ENCODE measurements at regions not wholly inside any gene's neighbourhood (a gene's known extent, or its start where the extent isn't known, plus 50 kb on each side); places are given as distances from the start of the nearest gene placed in this dataset.
"Not testable (repeated sequence)": the region's sequence is repeated elsewhere in the genome, so short reads cannot be mapped to it uniquely, and the experiment has no call there.

DNA sequence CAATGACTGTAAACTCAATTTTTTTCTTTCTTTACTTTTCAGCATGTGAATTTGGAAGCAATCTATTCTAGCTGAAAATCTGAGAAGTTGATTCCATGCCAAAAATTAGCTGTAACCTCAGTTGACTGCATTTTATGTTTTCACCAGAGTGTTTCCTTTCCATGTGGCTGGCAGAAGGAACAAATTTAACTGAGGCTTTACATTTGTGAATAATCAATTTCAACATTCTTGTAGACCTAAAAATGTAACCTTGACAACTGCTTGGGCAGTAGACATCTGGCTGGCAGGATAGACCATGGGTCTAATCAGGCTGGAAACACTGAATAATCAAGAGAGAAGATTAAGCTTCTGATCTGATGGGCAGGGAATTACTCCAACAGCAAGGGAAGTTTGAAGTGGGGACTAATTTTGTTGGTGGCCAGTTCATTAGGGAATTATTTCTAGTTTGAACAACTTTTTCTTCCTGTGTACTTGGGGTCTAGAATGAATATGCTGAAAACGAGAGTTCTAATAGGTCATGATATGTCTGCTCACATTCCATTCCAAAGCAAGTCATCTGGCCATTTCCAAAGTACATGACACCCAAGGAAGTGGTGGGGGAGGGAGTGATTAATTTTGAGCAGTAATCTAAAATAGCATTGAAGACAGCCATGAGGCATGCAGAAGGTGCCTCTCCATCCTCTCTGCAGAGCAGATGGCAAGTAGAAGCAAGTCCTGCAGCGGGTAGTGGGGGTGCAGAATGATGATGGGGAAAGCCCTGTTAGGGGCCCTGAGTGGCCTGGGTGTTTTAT, 68.2 kb downstream of the ATP23 start:
- no peak for DNase-seq

DNA sequence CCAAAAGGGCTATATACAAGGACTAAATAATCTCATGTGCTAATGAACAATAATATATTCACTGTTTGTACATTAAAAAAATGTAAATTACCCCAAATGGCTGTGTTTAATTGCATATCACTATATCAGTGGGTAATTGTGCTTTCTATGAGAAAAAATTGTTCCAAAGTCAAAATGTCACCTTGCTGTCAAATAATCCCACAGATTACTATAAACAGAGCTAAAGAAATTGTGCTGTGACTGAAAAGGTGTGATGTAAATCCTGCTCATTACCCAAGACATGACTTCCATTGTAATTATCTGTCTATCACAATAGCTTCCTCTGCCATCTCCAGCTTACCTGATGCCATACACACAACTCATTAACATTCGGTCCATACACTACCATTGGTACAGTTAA, 70.3 kb downstream of the ATP23 start:
- DNase-seq = no peak

- DNase-seq = not testable (repeated sequence)
Measured at GRCh38 chr12:58022379-58023020, 81.1 kb downstream of the ATP23 start.

- DNase-seq = no peak
Measured at GRCh38 chr12:58025431-58025830, 84.1 kb downstream of the ATP23 start.

- DNase-seq = no peak
Measured at GRCh38 chr12:58026426-58026825, 85.1 kb downstream of the ATP23 start.

GRCh38 chr12:58026897-58027891, 85.8 kb downstream of the ATP23 start:
- no peak for DNase-seq

DNA sequence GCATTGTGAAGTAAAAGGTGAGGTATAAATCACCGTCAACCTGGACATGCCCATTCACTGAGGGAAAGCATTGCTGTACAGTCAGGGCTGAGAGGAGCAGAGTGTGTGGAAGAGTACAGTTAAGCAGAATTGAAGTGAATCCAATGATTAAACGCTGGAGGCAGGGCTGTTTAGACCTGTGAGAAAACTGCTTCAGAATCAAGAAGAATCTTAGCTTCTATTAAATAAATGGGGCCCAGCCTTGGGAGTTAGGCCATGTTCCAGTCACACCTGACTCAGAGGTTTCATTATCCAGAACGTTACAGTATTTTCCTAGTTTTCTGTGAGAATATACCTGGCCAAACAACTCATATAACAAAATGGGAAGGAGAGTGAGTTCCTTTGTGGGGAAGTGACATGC, 86.9 kb downstream of the ATP23 start:
- DNase-seq = no peak

- no peak for DNase-seq
Measured at GRCh38 chr12:58029260-58029659, 87.9 kb downstream of the ATP23 start.

- DNase-seq = no peak
Measured at GRCh38 chr12:58030566-58031279, 89.4 kb downstream of the ATP23 start.

DNA sequence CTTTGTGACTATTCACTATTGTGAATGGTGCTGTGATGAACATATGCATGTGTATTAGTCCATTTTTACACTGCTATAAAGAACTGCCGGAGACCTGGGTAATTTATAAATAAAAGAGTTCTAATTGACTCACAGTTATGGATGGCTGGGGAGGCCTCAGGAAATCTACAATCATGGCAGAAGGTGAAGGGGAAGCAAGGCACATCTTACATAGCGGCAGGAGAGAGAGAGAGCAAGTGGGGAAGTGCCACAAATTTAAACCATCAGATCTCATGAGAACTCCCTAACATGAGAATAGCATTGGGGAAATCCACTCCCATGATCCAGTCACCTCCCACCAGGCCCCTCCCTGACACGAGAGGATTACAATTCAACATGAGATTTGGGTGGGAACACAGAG, 90.8 kb downstream of the ATP23 start:
- DNase-seq = no peak

- no peak for DNase-seq
Measured at GRCh38 chr12:58033831-58034230, 92.5 kb downstream of the ATP23 start.

DNA sequence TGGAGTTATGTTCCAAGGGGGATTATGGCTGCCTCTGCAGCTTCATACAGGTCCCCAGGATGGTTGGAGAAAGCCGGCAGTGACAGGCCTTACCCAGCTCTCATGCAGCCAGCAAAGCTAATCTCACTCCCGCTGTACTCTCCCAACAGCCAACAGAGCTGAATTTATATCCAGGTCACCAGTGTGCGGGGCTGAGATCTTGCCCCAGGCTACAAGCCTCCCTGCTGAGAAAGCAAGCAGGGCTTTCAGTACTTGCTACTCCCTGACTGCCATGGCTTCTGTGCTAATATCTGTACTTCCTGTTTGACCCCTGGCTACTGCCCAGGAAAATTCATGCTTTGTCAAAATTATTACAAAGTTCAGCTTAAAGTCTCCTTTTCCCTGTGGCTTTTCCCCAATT, 92.9 kb downstream of the ATP23 start:
- no peak for DNase-seq

- no peak for DNase-seq
Measured at GRCh38 chr12:58034712-58035111, 93.3 kb downstream of the ATP23 start.

DNA sequence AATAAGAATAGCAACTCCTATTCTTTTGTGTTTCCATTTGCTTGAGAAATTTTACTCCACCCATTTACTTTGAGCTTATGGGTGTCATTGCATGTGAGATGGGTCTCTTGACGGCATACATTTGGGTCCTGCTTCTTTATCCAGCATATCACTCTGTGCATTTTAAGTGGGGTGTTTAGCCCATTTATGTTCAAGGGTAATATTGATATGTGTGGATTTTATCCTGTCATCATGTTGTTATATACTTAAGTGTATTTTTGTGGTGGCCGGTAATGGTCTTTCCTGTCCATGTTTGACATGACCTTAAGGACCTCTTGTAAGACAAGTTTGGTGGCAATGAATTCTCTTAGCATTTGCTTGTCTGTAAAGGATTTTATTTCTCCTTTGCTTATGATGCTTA, 100.1 kb downstream of the ATP23 start:
- DNase-seq = no peak

GRCh38 chr12:58044966-58045365, 103.6 kb downstream of the ATP23 start:
- DNase-seq = no peak

- no peak for DNase-seq
Measured at GRCh38 chr12:58046271-58046670, 104.9 kb downstream of the ATP23 start.

DNA sequence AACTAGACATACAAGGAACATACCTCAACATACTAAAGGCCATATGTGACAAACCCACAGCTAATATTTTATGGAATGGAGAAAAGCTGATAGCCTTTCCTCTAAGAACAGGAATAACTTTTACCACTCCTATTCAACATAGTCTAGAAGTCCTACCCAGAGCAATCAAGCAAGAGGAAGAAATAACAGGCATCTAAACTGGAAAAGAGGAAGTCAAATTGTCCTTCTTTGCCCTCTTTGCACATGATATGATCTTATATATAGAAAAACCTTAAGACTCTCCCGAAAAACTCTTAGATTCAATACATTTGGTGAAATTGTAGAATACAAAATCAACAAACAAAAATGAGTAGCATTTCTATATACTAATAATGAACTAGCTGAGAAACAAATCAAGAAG, 110.0 kb downstream of the ATP23 start:
- no peak for DNase-seq

GRCh38 chr12:58064666-58065065, 123.3 kb downstream of the ATP23 start:
- no peak for DNase-seq

DNA sequence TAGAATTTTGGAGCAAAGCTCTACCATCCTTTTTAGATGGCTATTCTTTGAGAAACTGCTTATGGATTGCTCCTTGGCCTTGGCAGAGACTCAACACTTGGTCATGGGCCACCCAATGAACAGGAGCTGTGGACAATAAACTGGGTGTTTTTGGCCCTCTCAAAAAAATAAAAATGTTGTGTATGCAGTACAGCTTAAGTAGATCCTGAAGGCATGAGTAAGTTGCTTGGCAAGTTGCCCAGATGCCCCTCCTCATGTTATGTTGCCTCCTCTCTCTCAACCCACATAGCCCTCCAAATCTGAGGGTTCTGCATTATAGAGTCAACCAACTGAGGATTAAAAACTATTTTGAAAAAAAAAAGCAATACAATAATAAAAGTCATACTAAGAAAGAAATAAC, 124.9 kb downstream of the ATP23 start:
- DNase-seq = no peak

- DNase-seq = no peak
Measured at GRCh38 chr12:58067610-58068387, 126.4 kb downstream of the ATP23 start.

- DNase-seq = no peak
Measured at GRCh38 chr12:58068706-58069105, 127.3 kb downstream of the ATP23 start.

All from NCI-H1417 treated with DMSO at 0.1 percent for 48 hours (cell line).